GM21390 (cell line): ENCODE measurements at regions not wholly inside any gene's neighbourhood (a gene's known extent, or its start where the extent isn't known, plus 50 kb on each side); places are given as distances from the start of the nearest gene placed in this dataset.
"Not testable (repeated sequence)": the region's sequence is repeated elsewhere in the genome, so short reads cannot be mapped to it uniquely, and the experiment has no call there.

Source experiments
- ATAC-seq: cut with Tn5 transposase; IDR thresholded peaks from one replicate; pipeline ENCODE4 v1.9.1; 2021; ENCODE audit not compliant: unreplicated experiment

- no peak for ATAC-seq
Measured at GRCh38 chrX:51144828-51145442, 187.7 kb upstream of the NUDT10 start.

GRCh38 chrX:51148848-51149247 is 183.8 kb upstream of the NUDT10 start:
- ATAC-seq, result no peak

- ATAC-seq, result no peak
Measured at GRCh38 chrX:51151734-51152133, 180.9 kb upstream of the NUDT10 start.

GRCh38 chrX:51155157-51155556 is 177.5 kb upstream of the NUDT10 start:
- ATAC-seq, result no peak

GRCh38 chrX:51155566-51155965 is 177.1 kb upstream of the NUDT10 start:
- no peak for ATAC-seq

GRCh38 chrX:51158231-51158630 is 174.4 kb upstream of the NUDT10 start:
- ATAC-seq, result no peak

GRCh38 chrX:51159378-51159777 is 173.2 kb upstream of the NUDT10 start:
- not testable (repeated sequence) for ATAC-seq

GRCh38 chrX:51163730-51164129 is 168.9 kb upstream of the NUDT10 start:
- no peak for ATAC-seq

GRCh38 chrX:51178356-51178900 is 154.2 kb upstream of the NUDT10 start:
- not testable (repeated sequence) for ATAC-seq

- ATAC-seq, result not testable (repeated sequence)
Measured at GRCh38 chrX:51179805-51180204, 152.8 kb upstream of the NUDT10 start.

GRCh38 chrX:51182545-51182944 is 150.1 kb upstream of the NUDT10 start:
- ATAC-seq, result no peak

GRCh38 chrX:51192104-51192503 is 140.5 kb upstream of the NUDT10 start:
- no peak for ATAC-seq

- no peak for ATAC-seq
Measured at GRCh38 chrX:51215266-51215665, 117.4 kb upstream of the NUDT10 start.

- no peak for ATAC-seq
Measured at GRCh38 chrX:51215856-51216255, 116.8 kb upstream of the NUDT10 start.

GRCh38 chrX:51242212-51242611 is 90.4 kb upstream of the NUDT10 start:
- ATAC-seq, result no peak

GRCh38 chrX:51257490-51257889 is 75.1 kb upstream of the NUDT10 start:
- no peak for ATAC-seq

GRCh38 chrX:51262271-51262670 is 70.4 kb upstream of the NUDT10 start:
- ATAC-seq, result not testable (repeated sequence)

- ATAC-seq, result no peak
Measured at GRCh38 chrX:51272638-51273037, 60.0 kb upstream of the NUDT10 start.

- ATAC-seq, result no peak
Measured at GRCh38 chrX:51281758-51282318, 50.8 kb upstream of the NUDT10 start.
